SH-SY5Y (cell line): ENCODE measurements at regions not wholly inside any gene's neighbourhood (a gene's known extent, or its start where the extent isn't known, plus 50 kb on each side); places are given as distances from the start of the nearest gene placed in this dataset.

Experiments used
- GATA2 ChIP-seq: IDR thresholded peaks from 2 replicates; pipeline ENCODE4 v1.6.1; 2011; ENCODE audit warnings: mild to moderate bottlenecking, low read depth, low read length
- GATA3 ChIP-seq: IDR thresholded peaks from 2 replicates; pipeline ENCODE4 v1.6.1; 2011; ENCODE audit warnings: low read depth, mild to moderate bottlenecking, low read length, moderate library complexity

DNA sequence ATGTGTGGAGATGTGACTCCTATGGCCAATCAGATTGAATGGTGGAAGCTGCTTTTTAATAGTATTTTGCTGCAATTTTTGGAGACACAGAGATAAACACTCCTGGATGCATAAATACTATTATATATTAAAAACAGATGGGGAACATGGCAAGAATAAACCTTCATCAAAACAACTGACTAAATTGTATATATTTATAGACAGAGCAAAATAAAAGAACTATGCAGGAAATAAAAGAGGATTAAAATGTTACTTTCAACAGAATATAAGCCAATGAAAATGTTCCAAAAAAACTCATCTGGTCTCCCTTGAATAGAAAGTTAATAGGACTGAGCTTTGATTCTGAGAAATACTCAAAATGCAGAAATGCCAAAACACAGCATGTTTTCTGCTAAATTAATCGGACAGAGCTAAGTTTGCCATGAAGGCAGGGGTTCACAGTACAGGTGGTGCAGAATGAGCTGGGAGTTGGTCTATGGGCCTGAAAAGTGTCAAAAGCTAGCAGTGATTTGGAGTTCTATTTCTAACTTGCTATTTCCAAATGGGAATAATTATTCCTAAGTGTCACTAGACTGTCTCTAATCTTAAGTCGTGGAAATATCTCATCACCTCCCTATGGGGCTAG, 227.2 kb downstream of the CNTN3 start:
- no peak for TF ChIP-seq GATA2
- TF ChIP-seq GATA3: no peak
